MM.1S (cell line): ENCODE measurements at regions not wholly inside any gene's neighbourhood (a gene's known extent, or its start where the extent isn't known, plus 50 kb on each side); places are given as distances from the start of the nearest gene placed in this dataset.
"Not testable (repeated sequence)": the region's sequence is repeated elsewhere in the genome, so short reads cannot be mapped to it uniquely, and the experiment has no call there.

Source experiments
- EZH2 ChIP-seq: fragments of 300-600 bp; sonication (generic); optimal IDR thresholded peaks from 2 replicates; pipeline ENCODE3; 2017; ENCODE audit warnings: low read depth, mild to moderate bottlenecking, antibody characterized with exemption, low read length, mixed read lengths
- EZH2phosphoT487 ChIP-seq: fragments of 300-600 bp; sonication (generic); IDR thresholded peaks from 2 replicates; pipeline ENCODE4 v1.6.1; 2018; ENCODE audit warnings: antibody characterized with exemption, low read length
- TF ChIP-seq, protein P1 (sequence below): fragments of 300-600 bp; sonication (generic); IDR thresholded peaks from 2 replicates; pipeline ENCODE4 v1.5.1; 2016; ENCODE audit warnings: antibody characterized with exemption, low read length, mixed read lengths

DNA sequence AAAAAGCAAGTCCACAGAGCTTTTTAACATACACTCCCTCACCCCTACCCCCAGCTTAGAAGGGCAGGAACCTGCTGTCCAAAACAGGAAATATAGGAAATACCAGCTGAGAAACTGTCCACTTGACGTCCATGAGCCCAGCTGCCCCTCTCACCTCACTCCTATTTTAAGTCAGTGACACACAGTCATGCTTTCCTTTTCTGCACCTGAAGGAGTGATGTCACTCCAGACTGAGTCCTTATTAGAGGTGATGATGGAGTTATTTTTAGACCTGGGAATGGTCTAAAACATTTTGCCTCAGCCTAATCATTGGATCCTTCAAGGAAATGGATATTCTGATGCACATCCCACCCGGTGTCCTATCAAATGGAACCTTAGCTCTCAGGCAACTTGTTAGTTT is 217.8 kb downstream of the BCL2L11 start:
- TF ChIP-seq, protein P1, sequence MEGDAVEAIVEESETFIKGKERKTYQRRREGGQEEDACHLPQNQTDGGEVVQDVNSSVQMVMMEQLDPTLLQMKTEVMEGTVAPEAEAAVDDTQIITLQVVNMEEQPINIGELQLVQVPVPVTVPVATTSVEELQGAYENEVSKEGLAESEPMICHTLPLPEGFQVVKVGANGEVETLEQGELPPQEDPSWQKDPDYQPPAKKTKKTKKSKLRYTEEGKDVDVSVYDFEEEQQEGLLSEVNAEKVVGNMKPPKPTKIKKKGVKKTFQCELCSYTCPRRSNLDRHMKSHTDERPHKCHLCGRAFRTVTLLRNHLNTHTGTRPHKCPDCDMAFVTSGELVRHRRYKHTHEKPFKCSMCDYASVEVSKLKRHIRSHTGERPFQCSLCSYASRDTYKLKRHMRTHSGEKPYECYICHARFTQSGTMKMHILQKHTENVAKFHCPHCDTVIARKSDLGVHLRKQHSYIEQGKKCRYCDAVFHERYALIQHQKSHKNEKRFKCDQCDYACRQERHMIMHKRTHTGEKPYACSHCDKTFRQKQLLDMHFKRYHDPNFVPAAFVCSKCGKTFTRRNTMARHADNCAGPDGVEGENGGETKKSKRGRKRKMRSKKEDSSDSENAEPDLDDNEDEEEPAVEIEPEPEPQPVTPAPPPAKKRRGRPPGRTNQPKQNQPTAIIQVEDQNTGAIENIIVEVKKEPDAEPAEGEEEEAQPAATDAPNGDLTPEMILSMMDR: not testable (repeated sequence)
- TF ChIP-seq EZH2phosphoT487, EZH2: not testable (repeated sequence)
